Osteoblast (primary cell): ENCODE measurements at regions not wholly inside any gene's neighbourhood (a gene's known extent, or its start where the extent isn't known, plus 50 kb on each side); places are given as distances from the start of the nearest gene placed in this dataset.

Experiments
- DNase-seq: peaks from one replicate; pipeline ENCODE4 v3.0.0; 2011; ENCODE audit warnings: low spot score, mixed read lengths; ENCODE audit not compliant: insufficient read length; ENCODE audit errors: missing footprints
- H2AFZ ChIP-seq: 2 replicates; pipeline ENCODE4 v1.6.0; 2011; ENCODE audit warnings: mild to moderate bottlenecking, low read length
- H3K27ac ChIP-seq: 2 replicates; pipeline ENCODE4 v1.5.1; 2011; ENCODE audit warnings: mild to moderate bottlenecking, low read depth, low read length, moderate library complexity
- H3K27me3 ChIP-seq: 2 replicates; pipeline ENCODE4 v1.6.0; 2012; ENCODE audit warnings: mild to moderate bottlenecking, control low read depth, inconsistent platforms, low read length, moderate library complexity; ENCODE audit not compliant: insufficient read depth
- H3K36me3 ChIP-seq: 2 replicates; pipeline ENCODE4 v1.5.1; 2011; ENCODE audit warnings: mild to moderate bottlenecking, low read length, control low read depth, moderate library complexity; ENCODE audit not compliant: insufficient read depth
- H3K4me1 ChIP-seq: 2 replicates; pipeline ENCODE4 v1.5.1; 2011; ENCODE audit warnings: mild to moderate bottlenecking, low read length, control low read depth, moderate library complexity; ENCODE audit not compliant: insufficient read depth
- H3K4me2 ChIP-seq: 2 replicates; pipeline ENCODE4 v1.6.0; 2011; ENCODE audit warnings: mild to moderate bottlenecking, low read length; ENCODE audit not compliant: insufficient read depth
- H3K4me3 ChIP-seq: fragments of 200-600 bp; sonication (generic); 3 replicates; pipeline ENCODE4 v1.5.1; 2012; ENCODE audit warnings: mild to moderate bottlenecking, low read length, inconsistent platforms; ENCODE audit not compliant: insufficient read depth
- H3K79me2 ChIP-seq: 2 replicates; pipeline ENCODE4 v1.6.0; 2012; ENCODE audit warnings: mild to moderate bottlenecking, low read length, control low read depth, inconsistent platforms; ENCODE audit not compliant: insufficient read depth
- H3K9me3 ChIP-seq: 2 replicates; pipeline ENCODE4 v1.5.1; 2011; ENCODE audit warnings: low read depth, low read length, control low read depth
- H4K20me1 ChIP-seq: 2 replicates; pipeline ENCODE4 v1.6.0; 2012; ENCODE audit warnings: mild to moderate bottlenecking, low read length, control low read depth; ENCODE audit not compliant: insufficient read depth
- CTCF ChIP-seq: IDR thresholded peaks from 2 replicates; pipeline ENCODE4 v1.5.1; 2011; ENCODE audit warnings: mild to moderate bottlenecking, low read depth, low read length, moderate library complexity; ENCODE audit errors: extremely low read depth

- Histone ChIP-seq H3K4me3 (no peak overlapping the region), H3K9me3 (no peaks in the 10 kb centered on the region), H3K4me1 (no peaks in the 10 kb centered on the region), H3K27me3 (no peaks in the 10 kb centered on the region), H4K20me1 (no peaks in the 10 kb centered on the region), H3K4me2 (no peak overlapping the region), H3K79me2 (no peaks in the 10 kb centered on the region), H2AFZ (no peak overlapping the region), H3K27ac (no peak overlapping the region), H3K36me3 (no peaks in the 10 kb centered on the region)
- TF ChIP-seq CTCF = no peak
- DNase-seq = no peak
Observed at GRCh38 chr10:131033166-131034085, 278.1 kb downstream of the TCERG1L start.

- Histone ChIP-seq H3K79me2 (no peaks in the 10 kb centered on the region), H3K4me2 (no peak overlapping the region), H3K27ac (no peak overlapping the region), H3K36me3 (no peaks in the 10 kb centered on the region), H4K20me1 (no peaks in the 10 kb centered on the region), H2AFZ (no peak overlapping the region), H3K27me3 (no peaks in the 10 kb centered on the region), H3K4me1 (no peaks in the 10 kb centered on the region), H3K9me3 (no peaks in the 10 kb centered on the region), H3K4me3 (no peak overlapping the region)
- no peak for DNase-seq
- TF ChIP-seq CTCF = no peak
Observed at GRCh38 chr10:131034451-131034850, 277.1 kb downstream of the TCERG1L start.

- no peaks in the 10 kb centered on the region for H3K4me1 ChIP-seq
Observed at GRCh38 chr10:131035779-131036178, 275.7 kb downstream of the TCERG1L start.

More at GRCh38 chr10:131035779-131036178, 275.7 kb downstream of the TCERG1L start:
- Histone ChIP-seq H2AFZ (no peak overlapping the region), H3K4me3 (no peak overlapping the region), H3K79me2 (no peaks in the 10 kb centered on the region), H3K27ac (no peak overlapping the region), H4K20me1 (no peaks in the 10 kb centered on the region), H3K27me3 (no peaks in the 10 kb centered on the region), H3K36me3 (no peaks in the 10 kb centered on the region), H3K9me3 (no peaks in the 10 kb centered on the region), H3K4me2 (no peak overlapping the region)
- TF ChIP-seq CTCF = no peak
- no peak for DNase-seq
